Fibroblast of villous mesenchyme (primary cell): ENCODE measurements at regions not wholly inside any gene's neighbourhood (a gene's known extent, or its start where the extent isn't known, plus 50 kb on each side); places are given as distances from the start of the nearest gene placed in this dataset.

Source experiments
- DNase-seq: peaks from one replicate; pipeline ENCODE4 v3.0.0-alpha.2; 2010; ENCODE audit warnings: low read depth
- H3K4me3 ChIP-seq: 2 replicates; pipeline ENCODE4 v1.5.1; 2011; ENCODE audit warnings: low read depth, mild to moderate bottlenecking, low read length
- TF ChIP-seq, protein P1 (sequence below): IDR thresholded peaks from 2 replicates; pipeline ENCODE4 v1.5.1; 2012; ENCODE audit warnings: low read depth, mild to moderate bottlenecking, low read length; ENCODE audit not compliant: insufficient read depth

DNA sequence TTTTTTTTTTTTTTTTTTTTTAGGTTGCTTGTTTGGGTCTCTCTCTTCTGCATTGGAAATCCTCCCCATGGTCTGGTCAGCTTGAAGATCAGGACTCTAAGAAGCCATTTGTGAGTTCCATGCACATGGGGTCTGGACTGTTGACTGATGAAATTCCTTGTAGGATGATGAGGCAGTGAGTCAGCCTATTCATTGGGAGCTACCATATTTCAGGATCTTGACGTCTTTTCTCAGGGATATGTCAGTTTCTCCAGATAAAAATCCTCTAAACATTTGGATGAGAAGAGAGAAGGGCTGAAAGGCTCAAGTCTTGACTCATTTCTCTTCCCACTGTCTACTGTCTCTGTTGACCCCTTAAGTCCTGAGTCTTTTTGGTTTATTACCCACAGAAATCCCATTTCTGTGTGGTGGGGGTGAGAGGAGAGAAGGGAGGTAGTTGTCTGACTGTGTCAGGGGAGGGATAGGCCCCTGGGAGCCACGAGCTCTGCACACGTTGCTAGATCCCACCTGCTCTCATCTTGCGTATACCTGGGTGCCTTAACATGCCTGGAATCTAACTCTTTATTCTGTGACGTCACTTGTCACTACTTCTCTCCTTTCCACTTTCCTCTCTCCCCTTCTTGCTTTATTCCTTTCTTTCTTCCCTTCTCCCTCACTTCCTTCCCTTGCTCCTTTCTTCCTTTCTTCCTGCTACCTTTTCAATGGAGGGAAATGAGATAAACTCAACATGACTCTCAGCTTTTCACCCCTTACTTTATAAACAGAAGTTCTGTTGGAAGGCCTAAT, 333.1 kb upstream of the XYLT1 start:
- TF ChIP-seq, protein P1, sequence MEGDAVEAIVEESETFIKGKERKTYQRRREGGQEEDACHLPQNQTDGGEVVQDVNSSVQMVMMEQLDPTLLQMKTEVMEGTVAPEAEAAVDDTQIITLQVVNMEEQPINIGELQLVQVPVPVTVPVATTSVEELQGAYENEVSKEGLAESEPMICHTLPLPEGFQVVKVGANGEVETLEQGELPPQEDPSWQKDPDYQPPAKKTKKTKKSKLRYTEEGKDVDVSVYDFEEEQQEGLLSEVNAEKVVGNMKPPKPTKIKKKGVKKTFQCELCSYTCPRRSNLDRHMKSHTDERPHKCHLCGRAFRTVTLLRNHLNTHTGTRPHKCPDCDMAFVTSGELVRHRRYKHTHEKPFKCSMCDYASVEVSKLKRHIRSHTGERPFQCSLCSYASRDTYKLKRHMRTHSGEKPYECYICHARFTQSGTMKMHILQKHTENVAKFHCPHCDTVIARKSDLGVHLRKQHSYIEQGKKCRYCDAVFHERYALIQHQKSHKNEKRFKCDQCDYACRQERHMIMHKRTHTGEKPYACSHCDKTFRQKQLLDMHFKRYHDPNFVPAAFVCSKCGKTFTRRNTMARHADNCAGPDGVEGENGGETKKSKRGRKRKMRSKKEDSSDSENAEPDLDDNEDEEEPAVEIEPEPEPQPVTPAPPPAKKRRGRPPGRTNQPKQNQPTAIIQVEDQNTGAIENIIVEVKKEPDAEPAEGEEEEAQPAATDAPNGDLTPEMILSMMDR = no peak
- DNase-seq = peak; percentile 77
- no peak overlapping the region for H3K4me3 ChIP-seq

DNA sequence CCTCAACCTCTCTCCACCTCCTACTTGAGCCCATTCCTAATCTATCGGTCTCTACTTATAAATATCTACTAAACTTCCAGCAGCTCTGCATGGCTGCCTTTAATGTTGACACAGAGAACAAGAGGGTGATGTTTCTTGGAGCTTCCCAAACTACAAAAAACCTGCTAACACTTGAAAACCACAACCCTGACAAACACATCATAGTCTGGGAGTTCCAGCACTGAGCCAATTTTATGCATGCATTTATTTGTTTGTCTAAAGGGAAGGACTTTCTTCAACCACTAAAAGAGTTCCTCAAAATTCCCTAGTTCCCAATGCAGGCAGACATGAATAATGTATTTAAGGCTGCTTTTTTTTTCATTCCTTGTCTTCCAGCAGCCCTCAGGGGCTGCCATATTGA, 331.8 kb upstream of the XYLT1 start:
- DNase-seq = no peak
- H3K4me3 ChIP-seq = no peak overlapping the region
- TF ChIP-seq, protein P1 = no peak

- DNase-seq = no peak
- TF ChIP-seq, protein P1 = no peak
- H3K4me3 ChIP-seq = no peak overlapping the region
Observed at GRCh38 chr16:17801068-17801467, 330.3 kb upstream of the XYLT1 start.

DNA sequence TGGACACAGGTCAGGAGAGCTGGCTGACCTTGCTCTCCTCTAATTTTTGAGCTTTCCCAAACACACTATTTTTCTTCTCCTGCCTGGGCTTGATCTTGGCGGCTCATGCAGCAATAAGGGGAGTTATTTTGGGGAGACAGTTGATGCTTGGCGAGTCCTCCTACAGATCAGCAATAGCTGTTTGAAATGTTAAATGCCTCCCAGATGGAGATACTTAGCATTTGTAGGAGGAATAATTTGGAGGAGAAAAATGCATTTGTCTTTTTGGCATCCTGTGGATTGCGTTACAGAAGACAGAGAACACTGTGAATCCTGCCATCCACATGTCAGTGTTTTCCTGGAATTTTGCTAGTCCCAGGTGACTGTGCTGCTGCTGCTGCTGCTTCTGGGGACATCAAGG, 328.0 kb upstream of the XYLT1 start:
- H3K4me3 ChIP-seq = no peak overlapping the region
- no peak for DNase-seq
- TF ChIP-seq, protein P1 = no peak

DNA sequence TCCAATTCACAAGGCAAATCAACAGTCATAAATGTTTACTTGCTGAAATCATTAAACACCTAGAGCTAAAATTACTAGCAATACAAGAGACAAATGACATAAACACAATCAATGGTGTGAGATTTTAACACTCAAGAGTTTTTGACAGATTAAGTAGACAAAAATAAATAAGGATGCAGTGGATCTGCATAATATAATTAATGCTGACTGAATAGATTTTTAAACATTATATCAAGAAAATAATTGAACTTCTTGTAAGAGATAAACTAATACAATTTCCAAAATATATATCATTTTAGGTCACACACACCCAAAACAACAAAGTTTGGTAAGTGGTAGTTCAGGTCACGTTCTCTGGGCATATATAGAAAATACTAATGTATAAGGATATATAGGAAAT, 322.6 kb upstream of the XYLT1 start:
- no peak for DNase-seq
- H3K4me3 ChIP-seq = no peak overlapping the region
- TF ChIP-seq, protein P1 = no peak

DNA sequence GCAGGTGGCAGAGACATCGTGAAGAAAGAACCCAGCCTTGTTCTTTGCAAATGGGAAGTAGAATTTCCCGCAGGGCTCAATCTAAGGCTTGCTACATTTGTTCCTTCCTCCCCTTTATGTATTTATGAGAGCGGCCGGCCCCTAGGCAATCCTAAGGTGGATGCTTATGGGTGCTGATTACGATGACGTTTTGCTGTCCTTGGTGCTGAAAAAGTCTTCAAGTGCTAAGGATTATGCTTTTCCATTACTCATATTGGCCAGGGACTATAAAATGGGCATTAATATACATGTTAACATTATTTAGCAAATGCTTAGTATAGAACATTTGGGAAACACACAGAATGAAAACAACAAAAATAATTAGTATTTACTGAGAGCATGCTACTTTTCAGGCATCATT, 313.3 kb upstream of the XYLT1 start:
- DNase-seq = peak; percentile 58
- H3K4me3 ChIP-seq = no peak overlapping the region
- TF ChIP-seq, protein P1 = no peak

GRCh38 chr16:17780181-17780580, 309.4 kb upstream of the XYLT1 start:
- H3K4me3 ChIP-seq = no peak overlapping the region
- TF ChIP-seq, protein P1 = no peak
- DNase-seq = no peak
